DOHH2 (cell line): ENCODE measurements at regions not wholly inside any gene's neighbourhood (a gene's known extent, or its start where the extent isn't known, plus 50 kb on each side); places are given as distances from the start of the nearest gene placed in this dataset.

Experiments used
- CTCF ChIP-seq: fragments of 200-600 bp; sonication (generic); IDR thresholded peaks from one replicate; pipeline ENCODE4 v1.5.1; 2014; ENCODE audit warnings: antibody characterized with exemption, mild to moderate bottlenecking, low read depth, low read length; ENCODE audit not compliant: poor library complexity, severe bottlenecking
- EZH2phosphoT487 ChIP-seq: fragments of 200-600 bp; sonication (generic); IDR thresholded peaks from 2 replicates; pipeline ENCODE4 v1.6.1; 2017; ENCODE audit warnings: borderline replicate concordance, mild to moderate bottlenecking, antibody characterized with exemption, low read length, moderate library complexity, mixed read lengths

DNA sequence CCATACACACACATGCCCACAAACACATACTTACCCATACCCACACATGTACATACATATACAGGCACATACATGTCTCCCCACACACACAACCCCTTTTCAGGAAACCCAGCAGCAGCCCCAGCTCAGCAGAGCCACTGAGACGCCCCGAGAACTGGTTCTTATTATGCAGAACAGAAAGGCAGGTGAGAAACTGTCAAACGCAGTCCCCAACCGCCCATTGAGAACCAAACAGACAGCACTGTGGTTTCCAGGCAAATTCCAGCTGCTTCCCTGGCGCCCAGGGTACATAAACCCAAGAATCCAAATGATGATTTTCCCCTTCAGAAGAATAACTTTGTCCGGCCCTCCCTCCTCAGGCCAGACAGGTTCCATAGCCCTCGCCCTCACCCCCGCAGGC, 366.6 kb upstream of the ZMIZ1 start:
- no peak for TF ChIP-seq CTCF
- no peak for TF ChIP-seq EZH2phosphoT487
